ENCODE measurements at regions not wholly inside any gene's neighbourhood (a gene's known extent, or its start where the extent isn't known, plus 50 kb on each side); places are given as distances from the start of the nearest gene placed in this dataset.

DNA sequence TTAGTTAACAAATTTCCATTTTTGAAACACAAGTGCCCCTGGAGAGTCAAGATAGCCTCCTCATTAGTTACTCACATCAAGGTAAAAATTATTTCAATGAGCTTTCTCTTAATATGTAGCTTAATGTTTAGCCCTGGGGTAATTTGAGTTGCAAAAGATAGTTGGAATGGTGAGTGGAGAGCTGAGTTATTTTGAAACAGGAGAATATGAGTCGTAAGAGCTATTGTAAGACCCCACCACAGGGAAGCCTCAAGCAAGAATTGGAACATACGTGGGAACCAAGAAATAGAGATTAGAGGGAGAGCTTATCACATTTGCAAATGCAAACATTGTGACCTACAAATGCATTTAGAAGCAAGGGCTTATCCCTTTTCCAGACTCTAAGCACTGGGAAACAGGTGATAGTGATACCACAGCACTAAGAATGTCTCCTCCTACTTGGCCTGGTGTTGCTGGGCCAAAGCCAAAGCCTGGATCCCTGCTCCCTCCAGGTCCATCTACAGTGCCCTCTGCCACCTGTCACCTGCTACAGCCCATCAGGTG, 635.1 kb downstream of the PTPRC start:
- TF ChIP-seq, protein P1, sequence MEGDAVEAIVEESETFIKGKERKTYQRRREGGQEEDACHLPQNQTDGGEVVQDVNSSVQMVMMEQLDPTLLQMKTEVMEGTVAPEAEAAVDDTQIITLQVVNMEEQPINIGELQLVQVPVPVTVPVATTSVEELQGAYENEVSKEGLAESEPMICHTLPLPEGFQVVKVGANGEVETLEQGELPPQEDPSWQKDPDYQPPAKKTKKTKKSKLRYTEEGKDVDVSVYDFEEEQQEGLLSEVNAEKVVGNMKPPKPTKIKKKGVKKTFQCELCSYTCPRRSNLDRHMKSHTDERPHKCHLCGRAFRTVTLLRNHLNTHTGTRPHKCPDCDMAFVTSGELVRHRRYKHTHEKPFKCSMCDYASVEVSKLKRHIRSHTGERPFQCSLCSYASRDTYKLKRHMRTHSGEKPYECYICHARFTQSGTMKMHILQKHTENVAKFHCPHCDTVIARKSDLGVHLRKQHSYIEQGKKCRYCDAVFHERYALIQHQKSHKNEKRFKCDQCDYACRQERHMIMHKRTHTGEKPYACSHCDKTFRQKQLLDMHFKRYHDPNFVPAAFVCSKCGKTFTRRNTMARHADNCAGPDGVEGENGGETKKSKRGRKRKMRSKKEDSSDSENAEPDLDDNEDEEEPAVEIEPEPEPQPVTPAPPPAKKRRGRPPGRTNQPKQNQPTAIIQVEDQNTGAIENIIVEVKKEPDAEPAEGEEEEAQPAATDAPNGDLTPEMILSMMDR (IDR thresholded peaks at IDR 0.05; ENCODE audit: borderline replicate concordance, extremely low read depth, low read length, poor library complexity, severe bottlenecking), result no peak
- no peak for TF ChIP-seq EZH2 (IDR thresholded peaks at IDR 0.05; ENCODE audit: borderline replicate concordance, low read depth, low read length, severe bottlenecking)

Measured in DND-41 (cell line).